GM12878 (cell line): ENCODE measurements at regions not wholly inside any gene's neighbourhood (a gene's known extent, or its start where the extent isn't known, plus 50 kb on each side); places are given as distances from the start of the nearest gene placed in this dataset.

Experiments used
- ATAC-seq: fragments of 200-7000 bp; cut with Tn5 transposase; 3 replicates; pipeline ENCODE4 v1.9.1; 2020; ENCODE audit warnings: mild to moderate bottlenecking, moderate library complexity
- BruUV-seq: library from RNA; stranded (reverse); fragments of 400-500 nt; replicated peaks from 2 replicates; lab custom pipeline; 2021; lab: Mats Ljungman, UMichigan
- CTCF ChIA-PET: fragments of 300-600 bp; sonication (Branson Sonifier 250); formaldehyde crosslinking; extraction: SDS; loops from one replicate; lab custom pipeline; 2021; ENCODE audit warnings: inconsistent platforms; lab: Yijun Ruan, JAX
- POLR2A ChIA-PET: fragments of 350-600 bp; formaldehyde crosslinking; extraction: SDS; loops from one replicate; lab custom pipeline; 2021; ENCODE audit warnings: inconsistent platforms; lab: Charles Lee
- RAD21 ChIA-PET: fragments of 300-600 bp; sonication (Branson Sonifier 250); formaldehyde crosslinking; loops from one replicate; lab custom pipeline; 2023; ENCODE audit warnings: antibody characterized with exemption; ENCODE audit not compliant: unreplicated experiment; lab: Charles Lee
- SMC1A ChIA-PET: fragments of 300-600 bp; sonication (Branson Sonifier 250); formaldehyde crosslinking; loops from one replicate; lab custom pipeline; 2023; ENCODE audit not compliant: unreplicated experiment, uncharacterized antibody; lab: Charles Lee
- DNase-seq: peaks from one replicate; pipeline ENCODE4 v3.0.0-alpha.2; 2011; ENCODE audit warnings: low read depth, low spot score
- FAIRE-seq: peaks from 3 replicates; lab custom pipeline; 2011; peaks lifted over from hg19 to GRCh38; lab: Jason Lieb, UNC
- H2AFZ ChIP-seq: 2 replicates; pipeline ENCODE4 v1.6.0; 2011; ENCODE audit warnings: low read depth, low read length, control low read depth; ENCODE audit not compliant: control insufficient read depth
- H3K27ac ChIP-seq: 2 replicates; pipeline ENCODE4 v1.5.1; 2011; ENCODE audit warnings: control low read depth; ENCODE audit not compliant: control insufficient read depth, insufficient read depth
- H3K27me3 ChIP-seq, 2 experiments: replicated peaks in 1 of 2; 2 replicates each; pipeline versions ENCODE4 v1.6.0 to v1.6.1; 2011; ENCODE audit warnings: low read length in 1 of 2; ENCODE audit not compliant: control insufficient read depth in 2 of 2, insufficient read depth in 2 of 2
- H3K36me3 ChIP-seq, 2 experiments: 2 replicates each; pipeline ENCODE4 v1.5.1; 2011; ENCODE audit warnings: low read length in 1 of 2; ENCODE audit not compliant: control insufficient read depth in 2 of 2, insufficient read depth in 2 of 2
- H3K4me1 ChIP-seq: 2 replicates; pipeline ENCODE4 v1.6.1; 2011; ENCODE audit warnings: mild to moderate bottlenecking, low read length, moderate library complexity, mixed read lengths; ENCODE audit not compliant: control insufficient read depth, insufficient read depth
- H3K4me2 ChIP-seq: 2 replicates; pipeline ENCODE4 v1.6.0; 2011; ENCODE audit warnings: control low read depth; ENCODE audit not compliant: control insufficient read depth, insufficient read depth
- H3K4me3 ChIP-seq: fragments of 200-600 bp; sonication (generic); 2 replicates; pipeline ENCODE4 v1.5.1; 2016
- H3K79me2 ChIP-seq: 2 replicates; pipeline ENCODE4 v1.6.0; 2011; ENCODE audit warnings: low read length; ENCODE audit not compliant: control insufficient read depth, insufficient read depth
- H3K9ac ChIP-seq: 2 replicates; pipeline ENCODE4 v1.8.0; 2011; ENCODE audit warnings: low read length, control low read depth, mixed read lengths; ENCODE audit not compliant: control insufficient read depth, insufficient read depth
- H3K9me3 ChIP-seq: replicated peaks from 3 replicates; pipeline ENCODE4 v1.5.1; 2011; ENCODE audit warnings: mild to moderate bottlenecking, low read length; ENCODE audit not compliant: control insufficient read depth, insufficient read depth
- H4K20me1 ChIP-seq: 2 replicates; pipeline ENCODE4 v1.6.0; 2011; ENCODE audit not compliant: control insufficient read depth, insufficient read depth
- BHLHE40 ChIP-seq, 2 experiments: fragments of 450-650 bp in 1 of 2; IDR thresholded peaks; 2 replicates each; pipeline ENCODE4 v1.6.1; 2011 to 2017; ENCODE audit warnings: low read depth in 2 of 2, borderline replicate concordance in 1 of 2, improper control_type of control experiment in 1 of 2, low read length in 1 of 2, mild to moderate bottlenecking in 1 of 2
- WGBS: methylation state at CpG from one replicate; pipeline ENCODE4 v1.1.6; 2016; ENCODE audit warnings: low lambda C conversion rate; ENCODE audit not compliant: insufficient replicate concordance, insufficient coverage; ENCODE audit errors: missing lambda C conversion rate; 5-methylcytosine and 5-hydroxymethylcytosine counted together
- in situ Hi-C: fragments of 300-500 bp; cut with MboI; formaldehyde crosslinking; loops from 9 replicates; pipeline ENCODE4 v1.14.3; 2018; ENCODE audit warnings: mixed read lengths
- intact Hi-C: fragments of 100-400 bp; cut with micrococcal nuclease; formaldehyde crosslinking; loops from one replicate; pipeline ENCODE4 v1.14.2; 2022; ENCODE audit not compliant: unreplicated experiment
- TF ChIP-seq, protein P1 (sequence below): fragments of 450-650 bp; formaldehyde crosslinking; IDR thresholded peaks from 2 replicates; pipeline ENCODE4 v1.4.0; 2022; ENCODE audit warnings: mild to moderate bottlenecking, moderate library complexity

GRCh38 chr2:57842531-57842930, 204.1 kb upstream of the VRK2 start:
- no peaks in the 10 kb centered on the region for H3K79me2 ChIP-seq
- no peaks in the 10 kb centered on the region for H3K4me1 ChIP-seq
- H3K9ac ChIP-seq, result no peak overlapping the region
- no TSS peak for BruUV-seq
- H3K27ac ChIP-seq, result no peak overlapping the region
- ATAC-seq (peak; percentile 60), DNase-seq (no peak), FAIRE-seq (peak; percentile 27)
- H3K4me3 ChIP-seq, result no peak overlapping the region
- intact Hi-C loops (no loop called here), in situ Hi-C loops (no loop called here)
- ChIA-PET SMC1A (interaction anchor here (1.4 to 2.5 kb wide), 3 partner anchors 21 to 85 kb away, joined by 3 to 9 read pairs (median 7); no protein-coding TSS in a partner anchor), CTCF (interaction anchor here (0.7 to 1.2 kb wide), 4 partner anchors 9 to 42 kb away, joined by 3 to 4 read pairs (median 4); no protein-coding TSS in a partner anchor), POLR2A (no interaction called here), RAD21 (no interaction called here)
- no peaks in the 10 kb centered on the region for H4K20me1 ChIP-seq
- H3K27me3 ChIP-seq, result no peaks in the 10 kb centered on the region
- H3K36me3 ChIP-seq, result no peaks in the 10 kb centered on the region
- 94% methylated on average over 1 of the region's 1 CpG for WGBS
- no peaks in the 10 kb centered on the region; the same call in 2 of the 3 replicates for H3K9me3 ChIP-seq
- H3K4me2 ChIP-seq, result no peak overlapping the region
- TF ChIP-seq, protein P1, sequence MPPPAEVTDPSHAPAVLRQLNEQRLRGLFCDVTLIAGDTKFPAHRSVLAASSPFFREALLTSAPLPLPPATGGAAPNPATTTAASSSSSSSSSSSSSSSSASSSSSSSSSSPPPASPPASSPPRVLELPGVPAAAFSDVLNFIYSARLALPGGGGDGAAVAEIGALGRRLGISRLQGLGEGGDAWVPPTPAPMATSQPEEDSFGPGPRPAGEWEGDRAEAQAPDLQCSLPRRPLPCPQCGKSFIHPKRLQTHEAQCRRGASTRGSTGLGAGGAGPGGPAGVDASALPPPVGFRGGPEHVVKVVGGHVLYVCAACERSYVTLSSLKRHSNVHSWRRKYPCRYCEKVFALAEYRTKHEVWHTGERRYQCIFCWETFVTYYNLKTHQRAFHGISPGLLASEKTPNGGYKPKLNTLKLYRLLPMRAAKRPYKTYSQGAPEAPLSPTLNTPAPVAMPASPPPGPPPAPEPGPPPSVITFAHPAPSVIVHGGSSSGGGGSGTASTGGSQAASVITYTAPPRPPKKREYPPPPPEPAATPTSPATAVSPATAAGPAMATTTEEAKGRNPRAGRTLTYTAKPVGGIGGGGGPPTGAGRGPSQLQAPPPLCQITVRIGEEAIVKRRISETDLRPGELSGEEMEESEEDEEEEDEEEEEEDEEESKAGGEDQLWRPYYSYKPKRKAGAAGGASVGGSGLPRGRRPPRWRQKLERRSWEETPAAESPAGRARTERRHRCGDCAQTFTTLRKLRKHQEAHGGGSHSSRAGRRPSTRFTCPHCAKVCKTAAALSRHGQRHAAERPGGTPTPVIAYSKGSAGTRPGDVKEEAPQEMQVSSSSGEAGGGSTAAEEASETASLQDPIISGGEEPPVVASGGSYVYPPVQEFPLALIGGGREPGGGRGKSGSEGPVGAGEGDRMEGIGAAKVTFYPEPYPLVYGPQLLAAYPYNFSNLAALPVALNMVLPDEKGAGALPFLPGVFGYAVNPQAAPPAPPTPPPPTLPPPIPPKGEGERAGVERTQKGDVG (CRISPR knock-in tag), result no peak
- TF ChIP-seq BHLHE40 (IDR thresholded peaks at IDR 0.05; ENCODE audit: borderline replicate concordance in 1 of 2, low read depth in 2 of 2, low read length in 1 of 2), result 0 out of 4 replicates have a peak, but pooled peaks of 1 of the 2 experiments have one; percentile 6
- no peak overlapping the region for H2AFZ ChIP-seq
